Astrocyte of the cerebellum (primary cell): ENCODE measurements at regions not wholly inside any gene's neighbourhood (a gene's known extent, or its start where the extent isn't known, plus 50 kb on each side); places are given as distances from the start of the nearest gene placed in this dataset.
A peak's percentile ranks its signal among the peaks of the same experiment; 100 is the strongest.

Experiments
- DNase-seq: peaks from one replicate; pipeline ENCODE4 v3.0.0-alpha.2; 2011; ENCODE audit warnings: low read depth
- H3K4me3 ChIP-seq: 2 replicates; pipeline ENCODE4 v1.5.1; 2011; ENCODE audit warnings: mild to moderate bottlenecking, low read depth, low read length, moderate library complexity
- in situ Hi-C: cut with HindIII; loops from 2 replicates; pipeline ENCODE4 v1.10.0; 2017; ENCODE audit warnings: low sequenced_read_pairs
- TF ChIP-seq, protein P1 (sequence below): IDR thresholded peaks from 2 replicates; pipeline ENCODE4 v1.5.1; 2012; ENCODE audit warnings: low read length, low read depth, moderate library complexity, mild to moderate bottlenecking; ENCODE audit errors: missing control alignments

DNA sequence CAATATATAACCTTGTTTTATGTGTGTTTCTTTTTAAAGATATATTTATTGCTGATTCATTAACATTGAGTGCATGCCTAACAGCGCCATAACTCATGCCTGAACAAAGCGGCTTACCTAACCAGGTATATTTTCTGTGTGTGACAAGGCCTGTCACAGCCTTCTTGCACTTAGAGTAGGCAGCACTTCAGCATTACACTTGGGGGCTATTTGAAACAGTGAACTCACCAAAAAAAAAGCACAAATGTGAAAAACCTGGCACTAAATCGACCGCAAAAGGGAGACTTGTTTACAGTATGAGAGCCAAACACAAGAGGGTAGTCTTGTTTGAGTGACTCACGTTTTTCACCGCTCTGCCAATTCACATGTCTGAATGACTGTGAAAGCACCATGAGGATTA, 111.7 kb downstream of the DISP1 start:
- TF ChIP-seq, protein P1, sequence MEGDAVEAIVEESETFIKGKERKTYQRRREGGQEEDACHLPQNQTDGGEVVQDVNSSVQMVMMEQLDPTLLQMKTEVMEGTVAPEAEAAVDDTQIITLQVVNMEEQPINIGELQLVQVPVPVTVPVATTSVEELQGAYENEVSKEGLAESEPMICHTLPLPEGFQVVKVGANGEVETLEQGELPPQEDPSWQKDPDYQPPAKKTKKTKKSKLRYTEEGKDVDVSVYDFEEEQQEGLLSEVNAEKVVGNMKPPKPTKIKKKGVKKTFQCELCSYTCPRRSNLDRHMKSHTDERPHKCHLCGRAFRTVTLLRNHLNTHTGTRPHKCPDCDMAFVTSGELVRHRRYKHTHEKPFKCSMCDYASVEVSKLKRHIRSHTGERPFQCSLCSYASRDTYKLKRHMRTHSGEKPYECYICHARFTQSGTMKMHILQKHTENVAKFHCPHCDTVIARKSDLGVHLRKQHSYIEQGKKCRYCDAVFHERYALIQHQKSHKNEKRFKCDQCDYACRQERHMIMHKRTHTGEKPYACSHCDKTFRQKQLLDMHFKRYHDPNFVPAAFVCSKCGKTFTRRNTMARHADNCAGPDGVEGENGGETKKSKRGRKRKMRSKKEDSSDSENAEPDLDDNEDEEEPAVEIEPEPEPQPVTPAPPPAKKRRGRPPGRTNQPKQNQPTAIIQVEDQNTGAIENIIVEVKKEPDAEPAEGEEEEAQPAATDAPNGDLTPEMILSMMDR = no peak
- DNase-seq = peak; percentile 75
- no peak overlapping the region for H3K4me3 ChIP-seq
- in situ Hi-C loops = no loop called here

- in situ Hi-C loops = no loop called here
- TF ChIP-seq, protein P1 = no peak
- no peak for DNase-seq
- H3K4me3 ChIP-seq = no peak overlapping the region
These were observed 112.2 kb downstream of the DISP1 start for GRCh38 chr1:222927031-222927430.

- H3K4me3 ChIP-seq = no peak overlapping the region
- TF ChIP-seq, protein P1 = no peak
- DNase-seq = no peak
- in situ Hi-C loops = no loop called here
These were observed 113.4 kb downstream of the DISP1 start for GRCh38 chr1:222928212-222928611.

- TF ChIP-seq, protein P1 = no peak
- in situ Hi-C loops = no loop called here
- no peak for DNase-seq
- no peak overlapping the region for H3K4me3 ChIP-seq
These were observed 115.2 kb downstream of the DISP1 start for GRCh38 chr1:222930070-222930469.

DNA sequence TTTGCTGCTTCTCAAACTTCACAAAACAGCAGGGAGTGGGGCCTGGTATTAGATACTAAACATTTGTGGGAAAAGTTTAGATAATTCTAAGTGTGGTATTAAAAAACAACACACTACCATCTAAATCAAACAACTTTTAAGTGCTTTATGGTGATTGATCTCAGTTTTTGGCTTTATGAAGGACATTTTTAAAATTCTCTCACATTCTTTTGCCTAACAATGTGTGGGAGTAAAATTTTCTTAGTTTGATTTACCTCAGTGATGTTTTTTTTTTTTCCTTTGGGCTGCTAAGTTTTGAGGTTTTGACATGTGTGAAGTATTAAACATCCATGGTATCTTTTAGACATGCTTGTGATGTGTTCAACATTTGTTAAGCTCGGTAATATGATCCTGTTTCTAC, 116.2 kb downstream of the DISP1 start:
- in situ Hi-C loops = no loop called here
- no peak overlapping the region for H3K4me3 ChIP-seq
- TF ChIP-seq, protein P1 = no peak
- no peak for DNase-seq

DNA sequence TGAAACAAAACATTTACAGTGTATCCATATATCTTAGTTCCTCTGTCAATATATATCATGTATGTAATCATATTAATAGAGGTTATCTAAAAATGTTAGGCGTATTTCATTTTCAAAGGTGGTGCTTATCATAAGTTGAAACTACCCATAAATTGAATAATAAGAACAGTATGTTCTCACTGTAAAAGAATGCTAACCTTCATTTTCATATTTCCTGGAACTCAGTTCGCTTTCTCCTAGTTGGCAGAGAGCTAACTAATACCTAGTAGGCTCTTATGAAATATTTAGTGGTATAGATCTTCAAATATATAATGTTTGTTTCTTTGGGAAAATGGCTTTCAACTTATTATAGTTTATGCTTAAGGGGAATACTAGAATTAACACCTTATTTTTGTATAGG, 118.4 kb downstream of the DISP1 start:
- in situ Hi-C loops = no loop called here
- TF ChIP-seq, protein P1 = no peak
- DNase-seq = no peak
- no peak overlapping the region for H3K4me3 ChIP-seq
